ENCODE measurements at regions not wholly inside any gene's neighbourhood (a gene's known extent, or its start where the extent isn't known, plus 50 kb on each side); places are given as distances from the start of the nearest gene placed in this dataset.
A peak's percentile ranks its signal among the peaks of the same experiment; 100 is the strongest.

DNA sequence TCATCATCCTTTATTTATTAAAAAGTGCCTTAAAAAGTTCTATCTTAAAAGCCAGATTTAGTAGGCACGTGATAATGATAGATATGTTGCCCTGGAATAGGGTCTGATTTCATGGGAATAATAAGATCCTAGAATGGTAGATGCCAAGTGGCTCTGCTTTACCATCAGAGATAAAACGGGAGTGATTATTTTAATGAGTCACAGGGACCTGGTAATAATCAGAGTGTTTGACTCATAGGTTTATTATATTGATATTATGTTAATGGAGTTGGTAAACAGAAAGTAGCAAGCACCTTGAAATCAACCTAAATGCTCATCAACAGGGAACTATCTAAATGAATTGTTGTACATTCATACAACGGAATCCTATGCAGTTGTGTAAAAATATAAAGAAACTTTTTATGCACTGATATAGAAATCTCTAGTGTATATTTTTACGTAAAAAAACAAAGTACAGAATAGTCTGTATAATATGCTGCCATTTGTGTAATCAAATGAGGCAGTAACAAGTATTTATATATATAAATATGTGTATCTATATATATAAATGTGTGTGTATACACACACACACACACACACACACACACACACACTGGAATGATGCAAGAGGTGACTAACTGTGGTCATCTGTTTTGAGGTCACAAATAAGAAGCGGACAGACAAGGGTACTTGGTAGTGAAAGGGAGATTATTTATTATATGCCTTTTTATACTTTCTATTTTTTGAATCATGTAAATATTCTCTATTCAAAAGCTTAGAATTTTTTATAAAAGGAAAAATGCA is 78.6 kb upstream of the DYNC1I1 start:
- H3K4me3 ChIP-seq (ENCODE audit: low read depth, low read length), result no peak overlapping the region
- DNase-seq (ENCODE audit: low read depth), result no peak
- TF ChIP-seq, protein P1, sequence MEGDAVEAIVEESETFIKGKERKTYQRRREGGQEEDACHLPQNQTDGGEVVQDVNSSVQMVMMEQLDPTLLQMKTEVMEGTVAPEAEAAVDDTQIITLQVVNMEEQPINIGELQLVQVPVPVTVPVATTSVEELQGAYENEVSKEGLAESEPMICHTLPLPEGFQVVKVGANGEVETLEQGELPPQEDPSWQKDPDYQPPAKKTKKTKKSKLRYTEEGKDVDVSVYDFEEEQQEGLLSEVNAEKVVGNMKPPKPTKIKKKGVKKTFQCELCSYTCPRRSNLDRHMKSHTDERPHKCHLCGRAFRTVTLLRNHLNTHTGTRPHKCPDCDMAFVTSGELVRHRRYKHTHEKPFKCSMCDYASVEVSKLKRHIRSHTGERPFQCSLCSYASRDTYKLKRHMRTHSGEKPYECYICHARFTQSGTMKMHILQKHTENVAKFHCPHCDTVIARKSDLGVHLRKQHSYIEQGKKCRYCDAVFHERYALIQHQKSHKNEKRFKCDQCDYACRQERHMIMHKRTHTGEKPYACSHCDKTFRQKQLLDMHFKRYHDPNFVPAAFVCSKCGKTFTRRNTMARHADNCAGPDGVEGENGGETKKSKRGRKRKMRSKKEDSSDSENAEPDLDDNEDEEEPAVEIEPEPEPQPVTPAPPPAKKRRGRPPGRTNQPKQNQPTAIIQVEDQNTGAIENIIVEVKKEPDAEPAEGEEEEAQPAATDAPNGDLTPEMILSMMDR (IDR thresholded peaks at IDR 0.05; ENCODE audit: control insufficient read depth, extremely low read depth, insufficient read depth), result no peak

DNA sequence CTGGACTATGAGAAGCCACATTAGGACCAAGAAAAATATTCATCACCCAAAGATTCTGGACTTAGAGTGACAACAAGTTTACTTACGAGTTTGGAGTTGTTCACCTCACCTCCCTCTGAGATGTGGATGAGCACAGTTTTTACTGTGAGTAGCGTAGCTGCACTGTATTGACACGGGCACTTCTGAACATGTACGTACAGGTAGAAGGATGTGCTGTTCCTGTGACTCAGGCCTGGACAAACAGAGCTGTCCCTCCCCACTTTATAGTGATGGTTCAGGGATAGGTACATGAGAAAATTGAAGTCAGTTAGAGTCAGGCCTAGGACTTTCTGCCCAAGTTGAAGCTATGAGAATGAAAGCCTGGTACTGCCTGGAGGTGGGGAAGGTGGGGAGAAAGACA is 80.9 kb upstream of the DYNC1I1 start:
- no peak for DNase-seq (ENCODE audit: low read depth)
- TF ChIP-seq, protein P1 (IDR thresholded peaks at IDR 0.05; ENCODE audit: control insufficient read depth, extremely low read depth, insufficient read depth), result no peak

DNA sequence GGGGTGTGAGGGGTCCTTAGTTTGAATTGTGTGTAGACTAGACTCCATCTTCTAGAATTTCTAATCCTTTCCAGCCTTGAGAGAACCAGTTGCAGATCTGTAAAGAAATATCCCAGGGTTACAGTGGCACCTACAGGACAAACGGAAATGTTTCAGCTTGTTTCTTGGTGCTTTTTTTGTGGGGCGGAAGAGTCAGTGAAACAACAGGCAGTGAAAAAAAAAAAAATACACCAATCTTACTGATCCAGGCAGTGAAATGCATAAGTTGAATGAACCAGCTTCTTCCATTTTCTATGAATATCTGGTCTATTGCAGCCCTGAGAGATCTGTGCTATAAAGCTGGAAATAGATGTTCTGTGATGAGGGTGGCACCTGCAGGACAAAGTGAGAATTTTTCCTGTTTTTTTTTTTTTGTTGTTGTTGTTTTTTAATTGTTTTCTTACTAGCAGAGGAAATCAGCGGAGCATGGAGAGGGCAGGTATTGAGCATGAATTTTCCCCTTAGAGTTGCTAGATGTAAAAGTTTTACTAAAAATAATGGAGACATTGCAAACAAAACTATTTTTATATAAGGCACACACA is 81.9 kb upstream of the DYNC1I1 start:
- TF ChIP-seq, protein P1 (IDR thresholded peaks at IDR 0.05; ENCODE audit: control insufficient read depth, extremely low read depth, insufficient read depth), result peak; percentile 50
- no peak for DNase-seq (ENCODE audit: low read depth)
- H3K4me3 ChIP-seq (ENCODE audit: low read depth, low read length), result no peak overlapping the region

More for the DNA sequence above, 80.9 kb upstream of the DYNC1I1 start:
- no peak overlapping the region for H3K4me3 ChIP-seq (ENCODE audit: low read depth, low read length)

DNA sequence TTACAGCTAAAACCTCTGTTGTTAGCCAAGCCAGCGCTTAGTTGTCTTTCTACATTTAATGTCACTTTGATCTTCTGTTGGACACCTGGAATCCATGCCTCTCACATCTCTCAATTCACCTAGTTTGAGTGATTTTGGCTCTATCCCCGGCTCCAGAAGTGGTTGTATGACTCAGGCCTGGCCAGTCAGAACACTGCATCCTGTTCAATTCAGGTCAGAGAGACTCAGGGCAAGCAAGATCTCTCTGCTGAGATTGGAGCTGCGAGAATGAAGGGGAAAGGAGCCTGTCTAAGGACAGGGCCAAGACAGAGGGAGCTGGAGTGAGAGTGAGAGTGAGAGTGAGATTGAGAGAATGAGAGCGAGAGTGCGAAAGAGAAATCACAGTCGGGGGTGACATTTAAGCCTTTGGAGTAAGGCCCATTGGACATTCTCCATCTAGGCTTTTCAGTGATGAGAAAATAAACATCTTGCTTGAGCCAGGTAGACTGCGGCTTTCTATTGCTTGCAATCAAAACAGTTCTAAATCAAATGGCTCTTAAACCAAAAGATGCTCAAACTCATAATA is 83.3 kb upstream of the DYNC1I1 start:
- no peak for DNase-seq (ENCODE audit: low read depth)
- H3K4me3 ChIP-seq (ENCODE audit: low read depth, low read length), result no peak overlapping the region
- TF ChIP-seq, protein P1 (IDR thresholded peaks at IDR 0.05; ENCODE audit: control insufficient read depth, extremely low read depth, insufficient read depth), result no peak

DNA sequence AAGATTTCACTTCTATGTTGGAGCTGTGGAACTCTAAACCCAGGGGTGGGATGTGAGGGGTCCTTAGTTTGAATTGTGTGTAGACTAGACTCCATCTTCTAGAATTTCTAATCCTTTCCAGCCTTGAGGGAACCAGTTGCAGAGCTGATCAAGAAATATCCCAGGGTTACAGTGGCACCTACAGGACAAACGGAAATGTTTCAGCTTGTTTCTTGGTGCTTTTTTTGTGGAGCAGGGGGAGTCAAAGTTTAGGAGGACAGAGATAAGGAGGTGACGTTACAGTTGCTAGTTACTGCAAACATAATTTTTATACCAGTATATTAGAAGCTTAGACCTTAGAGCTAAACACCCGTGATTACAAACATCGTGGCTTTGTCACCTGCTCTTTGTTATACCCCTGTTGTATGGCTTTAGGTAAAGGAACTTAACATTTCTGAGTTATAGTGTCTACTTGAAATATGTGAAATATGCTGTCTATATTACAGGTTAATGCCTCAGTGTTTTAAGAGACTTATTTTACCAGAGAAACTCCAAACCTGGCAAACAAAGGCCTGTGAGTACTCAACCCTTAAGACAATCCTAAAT is 84.5 kb upstream of the DYNC1I1 start:
- TF ChIP-seq, protein P1 (IDR thresholded peaks at IDR 0.05; ENCODE audit: control insufficient read depth, extremely low read depth, insufficient read depth), result peak; percentile 57
- no peak overlapping the region for H3K4me3 ChIP-seq (ENCODE audit: low read depth, low read length)
- DNase-seq (ENCODE audit: low read depth), result no peak

DNA sequence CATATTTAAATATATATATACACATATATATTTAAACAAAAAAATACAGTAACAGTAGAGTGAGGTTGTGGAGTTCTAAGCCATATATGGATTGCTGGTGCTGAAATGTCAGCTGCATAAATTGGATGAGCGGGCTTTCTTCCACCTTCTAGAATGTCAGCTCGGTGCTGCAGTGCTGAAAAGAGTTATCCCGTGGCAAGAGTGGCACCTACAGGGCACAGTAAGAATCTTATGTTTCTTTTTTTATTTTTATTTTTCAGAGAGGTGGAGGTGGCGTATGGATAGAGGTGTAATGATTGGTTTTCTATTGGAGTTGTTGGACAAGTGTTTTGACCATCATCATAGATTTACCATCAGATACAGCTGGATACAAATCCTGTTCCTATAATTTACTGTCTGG is 86.2 kb upstream of the DYNC1I1 start:
- DNase-seq (ENCODE audit: low read depth), result peak; percentile 52
- TF ChIP-seq, protein P1 (IDR thresholded peaks at IDR 0.05; ENCODE audit: control insufficient read depth, extremely low read depth, insufficient read depth), result peak; percentile 68
- H3K4me3 ChIP-seq (ENCODE audit: low read depth, low read length), result no peak overlapping the region

Data from LNCaP clone FGC (cell line).